Prostate gland (tissue), 2 donors: ENCODE measurements at regions not wholly inside any gene's neighbourhood (a gene's known extent, or its start where the extent isn't known, plus 50 kb on each side); places are given as distances from the start of the nearest gene placed in this dataset.

ENCODE experiments used
- DNase-seq: peaks from one replicate; pipeline ENCODE4 v3.0.0-alpha.2; 2019; ENCODE audit warnings: low spot score
- H3K27ac ChIP-seq, 2 donors: fragments of 200-600 bp; sonication (generic); 2 replicates each; pipeline ENCODE4 v1.5.1; 2017 to 2019
- H3K27me3 ChIP-seq: fragments of 200-600 bp; sonication (generic); replicated peaks from 2 replicates; pipeline ENCODE4 v1.5.1; 2019; ENCODE audit not compliant: insufficient read depth
- H3K36me3 ChIP-seq, 2 donors: fragments of 200-600 bp; sonication (generic); 1 replicate in 1 of 2; 2 replicates in 1 of 2; pipeline versions ENCODE4 v1.5.1 to v1.8.1; 2017 to 2019
- H3K4me1 ChIP-seq: fragments of 200-600 bp; sonication (generic); replicated peaks from 2 replicates; pipeline ENCODE4 v1.5.1; 2019
- H3K4me3 ChIP-seq, 2 donors: fragments of 200-600 bp; sonication (generic); 2 replicates each; pipeline ENCODE4 v1.5.1; 2017 to 2019
- H3K9me3 ChIP-seq: fragments of 200-600 bp; sonication (generic); 2 replicates; pipeline ENCODE4 v1.5.1; 2017
- POLR2A ChIP-seq: fragments of 450-650 bp; IDR thresholded peaks from one replicate; pipeline ENCODE4 v1.6.1; 2016; ENCODE audit warnings: antibody characterized with exemption, mild to moderate bottlenecking
- POLR2AphosphoS5 ChIP-seq: sonication (generic); formaldehyde crosslinking; IDR thresholded peaks from one replicate; pipeline ENCODE4 v1.6.1; 2017; ENCODE audit warnings: antibody characterized with exemption
- WGBS: methylation state at CpG from one replicate; pipeline ENCODE4 v1.1.5; 2018; 5-methylcytosine and 5-hydroxymethylcytosine counted together
- intact Hi-C: fragments of 100-400 bp; cut with DNase I; formaldehyde crosslinking; loops from one replicate; pipeline ENCODE4 v1.14.2; 2022
- TF ChIP-seq, protein P1 (sequence below), 4 experiments: fragments of 200-600 bp in 2 of 4; fragments of 450-650 bp in 2 of 4; sonication (generic) in 2 of 4; IDR thresholded peaks; 1 replicate in 3 of 4; 2 replicates in 1 of 4; pipeline ENCODE4 v1.5.1; 2016 to 2019; ENCODE audit warnings: antibody characterized with exemption in 4 of 4, mild to moderate bottlenecking in 2 of 4, moderate library complexity in 2 of 4

DNA sequence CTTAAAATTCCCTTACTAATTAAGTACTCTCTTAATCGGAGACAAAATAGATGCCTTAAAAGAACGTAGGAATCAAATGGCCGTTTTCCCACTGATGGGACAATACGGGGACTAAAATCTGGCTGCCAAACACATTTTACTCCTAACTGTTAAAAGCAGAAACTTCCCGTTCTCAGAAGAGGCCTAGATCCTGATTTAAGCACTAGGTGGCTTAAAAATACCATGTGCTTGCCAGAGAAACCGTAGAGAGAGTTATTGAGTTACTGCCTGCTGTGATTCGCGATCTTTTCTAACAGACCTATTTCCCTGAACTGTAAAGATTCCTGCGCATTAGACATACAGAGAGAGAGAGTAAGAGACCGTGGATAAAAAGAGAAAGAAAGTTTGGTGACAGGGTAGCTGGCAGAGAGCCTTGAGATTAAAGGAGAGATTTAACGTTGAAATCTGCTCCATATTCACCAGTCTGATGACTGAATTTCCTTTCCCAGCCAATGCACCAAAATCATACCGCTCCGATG is 54.4 kb upstream of the STUM start:
- WGBS = 52% methylated on average over 13 of the region's 13 CpGs
- intact Hi-C loops = no loop called here
- H3K9me3 ChIP-seq = no peaks in the 10 kb centered on the region

DNA sequence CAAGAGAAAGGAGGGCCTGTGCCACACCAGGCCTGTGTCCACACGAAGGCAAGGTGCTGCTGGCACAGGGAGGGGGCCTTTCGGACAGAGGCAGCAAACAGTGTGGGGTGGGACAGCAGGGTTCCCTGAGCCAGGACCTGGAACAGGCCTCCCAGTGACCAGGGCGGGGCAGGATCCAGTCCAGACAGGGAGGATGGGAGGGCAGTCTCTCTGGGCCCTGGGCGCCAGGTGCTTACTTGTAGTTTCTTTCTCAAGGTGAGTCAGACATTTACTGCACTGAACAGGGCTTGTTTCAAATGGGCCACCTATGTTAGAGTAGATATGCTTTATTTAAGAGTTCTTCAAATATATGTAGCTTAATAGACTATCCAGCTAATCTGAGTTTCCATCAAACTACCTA is 52.8 kb upstream of the STUM start:
- Histone ChIP-seq H3K4me1 (no peaks in the 10 kb centered on the region), H3K27me3 (no peaks in the 10 kb centered on the region), H3K9me3 (no peaks in the 10 kb centered on the region), H3K36me3 (no peaks in the 10 kb centered on the region), H3K27ac (no peak overlapping the region), H3K4me3 (no peak overlapping the region)
- intact Hi-C loops = no loop called here
- 90% methylated on average over 4 of the region's 4 CpGs for WGBS
- TF ChIP-seq POLR2AphosphoS5 = no peak
- TF ChIP-seq, protein P1, sequence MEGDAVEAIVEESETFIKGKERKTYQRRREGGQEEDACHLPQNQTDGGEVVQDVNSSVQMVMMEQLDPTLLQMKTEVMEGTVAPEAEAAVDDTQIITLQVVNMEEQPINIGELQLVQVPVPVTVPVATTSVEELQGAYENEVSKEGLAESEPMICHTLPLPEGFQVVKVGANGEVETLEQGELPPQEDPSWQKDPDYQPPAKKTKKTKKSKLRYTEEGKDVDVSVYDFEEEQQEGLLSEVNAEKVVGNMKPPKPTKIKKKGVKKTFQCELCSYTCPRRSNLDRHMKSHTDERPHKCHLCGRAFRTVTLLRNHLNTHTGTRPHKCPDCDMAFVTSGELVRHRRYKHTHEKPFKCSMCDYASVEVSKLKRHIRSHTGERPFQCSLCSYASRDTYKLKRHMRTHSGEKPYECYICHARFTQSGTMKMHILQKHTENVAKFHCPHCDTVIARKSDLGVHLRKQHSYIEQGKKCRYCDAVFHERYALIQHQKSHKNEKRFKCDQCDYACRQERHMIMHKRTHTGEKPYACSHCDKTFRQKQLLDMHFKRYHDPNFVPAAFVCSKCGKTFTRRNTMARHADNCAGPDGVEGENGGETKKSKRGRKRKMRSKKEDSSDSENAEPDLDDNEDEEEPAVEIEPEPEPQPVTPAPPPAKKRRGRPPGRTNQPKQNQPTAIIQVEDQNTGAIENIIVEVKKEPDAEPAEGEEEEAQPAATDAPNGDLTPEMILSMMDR (IDR thresholded peaks at IDR 0.05) = no peak
- DNase-seq = no peak

More for the DNA sequence above, 54.4 kb upstream of the STUM start:
- Histone ChIP-seq H3K4me3 (no peak overlapping the region), H3K27ac (no peak overlapping the region), H3K4me1 (no peaks in the 10 kb centered on the region), H3K27me3 (no peaks in the 10 kb centered on the region), H3K36me3 (no peaks in the 10 kb centered on the region)
- no peak for DNase-seq
- TF ChIP-seq, protein P1 (IDR thresholded peaks at IDR 0.05) = no peak
- TF ChIP-seq POLR2A = no peak
- TF ChIP-seq POLR2AphosphoS5 = no peak

DNA sequence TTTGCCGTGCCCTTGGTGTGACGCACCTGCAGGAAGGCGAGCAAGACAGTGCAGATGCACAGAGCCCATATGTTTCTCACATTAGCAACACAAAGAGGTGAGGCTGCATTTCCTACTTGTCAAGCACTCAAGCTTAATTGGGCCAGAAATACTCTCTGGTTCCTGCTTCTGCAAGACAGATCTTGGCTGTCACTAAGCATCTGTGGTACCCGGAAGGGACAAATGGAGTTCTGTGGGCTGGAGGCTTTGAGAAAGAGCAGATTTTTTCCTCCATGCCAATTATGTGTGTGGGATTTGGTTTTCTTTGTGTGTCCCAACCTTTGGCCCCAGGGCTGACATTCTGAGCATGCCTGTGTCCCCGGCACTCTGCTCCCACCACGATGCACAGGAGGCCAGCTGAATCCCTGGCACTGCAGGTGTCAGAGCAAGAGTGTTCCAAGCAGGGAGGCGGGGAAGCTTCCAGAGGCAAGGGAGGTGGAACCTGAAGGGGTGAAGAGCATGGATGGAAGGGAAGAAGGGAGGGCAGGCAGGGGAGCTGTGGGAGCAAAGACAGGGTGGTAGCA is 52.0 kb upstream of the STUM start:
- Histone ChIP-seq H3K36me3 (no peaks in the 10 kb centered on the region), H3K4me1 (no peaks in the 10 kb centered on the region), H3K4me3 (no peak overlapping the region), H3K27ac (no peak overlapping the region), H3K27me3 (no peaks in the 10 kb centered on the region), H3K9me3 (no peaks in the 10 kb centered on the region)
- TF ChIP-seq POLR2AphosphoS5 = no peak
- TF ChIP-seq POLR2A = no peak
- TF ChIP-seq, protein P1 (IDR thresholded peaks at IDR 0.05) = no peak
- no peak for DNase-seq
- intact Hi-C loops = no loop called here
- WGBS = 66% methylated on average over 7 of the region's 7 CpGs

DNA sequence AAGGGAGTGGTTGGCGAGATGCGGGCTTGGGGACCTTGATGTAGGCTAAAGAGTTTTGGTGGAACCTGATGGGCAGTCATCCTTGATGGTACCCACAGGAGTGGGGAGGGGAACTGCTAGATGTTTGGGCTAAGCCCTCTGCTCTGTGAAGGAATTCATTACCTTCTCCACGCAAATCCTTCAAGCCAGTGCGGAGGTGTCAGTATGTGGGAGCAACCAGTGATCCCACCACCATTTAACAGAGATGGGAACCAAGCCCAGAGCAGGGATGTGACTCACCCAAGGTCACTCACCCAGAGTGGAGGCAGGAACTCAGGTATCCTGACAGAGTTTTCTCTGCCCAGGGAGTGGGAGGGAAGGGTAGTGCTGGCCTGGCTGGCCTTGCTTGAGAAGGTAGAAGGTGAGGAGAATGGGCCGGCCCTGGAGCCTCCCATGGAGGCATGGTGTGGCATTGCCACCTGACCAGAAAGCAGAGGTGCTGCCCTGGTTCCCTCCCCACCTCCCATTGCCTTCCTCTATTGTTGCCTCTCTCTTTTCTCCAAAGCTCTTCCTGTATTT is 51.2 kb upstream of the STUM start:
- no peak overlapping the region for H3K4me3 ChIP-seq
- H3K36me3 ChIP-seq = no peaks in the 10 kb centered on the region
- WGBS = 96% methylated on average over 5 of the region's 5 CpGs
- no peak for DNase-seq
- intact Hi-C loops = no loop called here
- H3K9me3 ChIP-seq = no peaks in the 10 kb centered on the region
- no peak for TF ChIP-seq POLR2A
- TF ChIP-seq, protein P1 (IDR thresholded peaks at IDR 0.05) = no peak
- no peak for TF ChIP-seq POLR2AphosphoS5
- H3K4me1 ChIP-seq = no peaks in the 10 kb centered on the region
- H3K27ac ChIP-seq = no peak overlapping the region
- no peaks in the 10 kb centered on the region for H3K27me3 ChIP-seq

DNA sequence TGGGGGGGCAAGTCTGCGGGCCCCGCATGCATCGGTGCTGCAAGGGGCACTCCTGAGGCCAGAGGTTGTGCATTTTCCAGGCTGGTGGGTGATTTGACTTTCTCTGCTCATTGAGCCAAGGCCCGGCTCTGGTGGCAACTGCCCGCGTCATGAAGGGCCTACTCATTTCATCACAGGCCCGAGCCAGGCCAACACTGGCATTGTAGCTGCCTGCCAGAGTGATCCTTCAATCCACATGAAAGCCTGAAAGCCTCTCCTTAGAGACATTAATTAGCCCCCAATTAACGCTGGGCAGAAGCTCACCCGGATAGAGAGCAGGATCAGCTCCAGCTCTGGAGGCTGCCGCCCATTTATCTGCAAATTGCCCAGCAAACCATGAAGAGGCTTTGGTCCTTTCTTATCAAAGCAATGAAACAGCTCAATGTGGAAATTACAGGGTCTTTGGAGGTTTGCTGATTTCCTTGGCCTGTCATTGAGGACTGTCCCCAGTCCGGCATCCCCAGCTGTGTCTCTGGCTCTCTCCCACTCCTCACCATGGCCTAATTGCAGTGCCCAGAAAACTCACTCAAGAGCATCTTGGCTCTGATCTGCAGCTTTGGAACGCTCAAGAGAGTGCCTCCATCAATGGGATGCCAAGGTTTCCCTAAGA is 50.4 kb upstream of the STUM start:
- no peaks in the 10 kb centered on the region for H3K27me3 ChIP-seq
- TF ChIP-seq POLR2AphosphoS5 = no peak
- TF ChIP-seq, protein P1 (IDR thresholded peaks at IDR 0.05) = no peak
- TF ChIP-seq POLR2A = no peak
- intact Hi-C loops = no loop called here
- 89% methylated on average over 12 of the region's 12 CpGs for WGBS
- no peaks in the 10 kb centered on the region for H3K4me1 ChIP-seq
- no peak for DNase-seq
- no peak overlapping the region for H3K4me3 ChIP-seq
- no peaks in the 10 kb centered on the region for H3K9me3 ChIP-seq
- H3K36me3 ChIP-seq = no peaks in the 10 kb centered on the region
- no peak overlapping the region for H3K27ac ChIP-seq
